ENCODE measurements at regions not wholly inside any gene's neighbourhood (a gene's known extent, or its start where the extent isn't known, plus 50 kb on each side); places are given as distances from the start of the nearest gene placed in this dataset.
"Not testable (repeated sequence)": the region's sequence is repeated elsewhere in the genome, so short reads cannot be mapped to it uniquely, and the experiment has no call there.

- DNase-seq (ENCODE audit: low read depth): no peak
Measured at GRCh38 chr7:106448992-106449859, 164.4 kb upstream of the NAMPT start.

DNA sequence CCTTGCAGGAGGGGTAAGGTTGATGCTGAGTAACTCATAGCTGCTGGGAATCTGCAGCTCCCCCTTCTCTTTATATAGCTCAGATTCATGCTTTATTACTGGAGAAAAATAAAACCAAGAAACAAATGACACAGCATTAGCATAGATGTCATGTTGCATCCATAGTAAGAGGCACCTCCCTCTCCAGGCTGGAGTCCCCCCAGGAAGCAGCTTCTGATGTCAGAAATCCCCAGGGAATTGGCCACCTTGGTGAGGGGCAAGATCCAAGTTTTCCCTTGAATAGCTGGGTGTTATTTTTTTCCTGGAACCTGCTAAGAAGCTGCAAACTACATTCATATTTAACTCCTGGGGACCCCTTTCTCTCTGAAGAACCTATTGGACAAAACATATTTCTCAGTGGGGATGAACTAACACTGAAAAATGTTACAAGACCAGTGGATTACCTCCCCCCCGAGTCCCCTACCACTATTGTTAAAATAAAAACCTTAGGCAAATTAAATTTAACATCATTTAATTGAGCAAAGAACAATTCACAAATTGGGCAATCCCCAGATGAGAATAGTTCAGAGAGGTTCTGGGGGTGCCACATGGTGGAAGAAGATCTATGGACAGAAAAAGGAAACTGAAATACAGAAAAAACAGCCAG lies 163.7 kb upstream of the NAMPT start:
- DNase-seq (ENCODE audit: low read depth): no peak

DNA sequence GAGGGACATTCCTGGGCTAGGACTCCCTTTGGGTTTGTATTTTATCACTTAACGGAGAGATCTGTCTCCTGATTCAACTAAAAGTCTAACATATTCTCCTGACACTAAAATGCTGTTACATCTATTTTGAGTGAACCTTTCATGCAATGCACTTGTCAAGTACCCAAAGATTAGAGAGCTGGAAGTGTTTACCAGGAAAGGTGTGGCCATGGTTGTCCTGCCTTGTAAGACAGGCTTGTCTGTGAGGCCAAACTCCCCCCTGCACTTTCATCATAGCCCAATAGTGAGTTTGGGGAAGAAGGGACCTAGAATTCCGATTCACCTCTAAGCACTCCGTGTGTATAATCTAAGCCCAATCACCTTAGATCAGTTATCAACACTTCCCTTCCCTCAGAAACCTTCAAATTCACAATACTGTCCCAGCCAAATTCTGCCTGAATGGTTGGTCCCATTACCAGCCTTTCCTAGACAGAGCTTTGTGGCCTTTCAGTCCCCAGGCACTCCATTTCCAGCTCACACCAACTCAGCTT lies 162.6 kb upstream of the NAMPT start:
- DNase-seq (ENCODE audit: low read depth): no peak

DNA sequence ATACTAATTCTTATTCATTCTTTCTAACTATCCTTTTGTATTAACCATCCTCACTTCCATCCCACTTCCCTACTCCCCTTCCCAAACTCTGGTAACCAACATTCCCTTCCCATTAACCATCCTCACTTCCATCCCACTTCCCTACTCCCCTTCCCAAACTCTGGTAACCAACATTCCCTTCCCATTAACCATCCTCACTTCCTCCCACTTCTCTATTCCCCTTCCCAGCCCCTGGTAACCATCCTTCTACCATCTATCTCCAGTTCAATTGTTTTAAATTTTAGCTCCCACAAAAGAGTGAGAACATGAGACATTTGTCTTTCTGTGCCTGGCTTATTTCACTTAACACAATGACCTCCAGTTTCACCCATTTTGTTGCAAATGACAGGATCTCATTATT lies 160.6 kb upstream of the NAMPT start:
- DNase-seq (ENCODE audit: low read depth): not testable (repeated sequence)

DNA sequence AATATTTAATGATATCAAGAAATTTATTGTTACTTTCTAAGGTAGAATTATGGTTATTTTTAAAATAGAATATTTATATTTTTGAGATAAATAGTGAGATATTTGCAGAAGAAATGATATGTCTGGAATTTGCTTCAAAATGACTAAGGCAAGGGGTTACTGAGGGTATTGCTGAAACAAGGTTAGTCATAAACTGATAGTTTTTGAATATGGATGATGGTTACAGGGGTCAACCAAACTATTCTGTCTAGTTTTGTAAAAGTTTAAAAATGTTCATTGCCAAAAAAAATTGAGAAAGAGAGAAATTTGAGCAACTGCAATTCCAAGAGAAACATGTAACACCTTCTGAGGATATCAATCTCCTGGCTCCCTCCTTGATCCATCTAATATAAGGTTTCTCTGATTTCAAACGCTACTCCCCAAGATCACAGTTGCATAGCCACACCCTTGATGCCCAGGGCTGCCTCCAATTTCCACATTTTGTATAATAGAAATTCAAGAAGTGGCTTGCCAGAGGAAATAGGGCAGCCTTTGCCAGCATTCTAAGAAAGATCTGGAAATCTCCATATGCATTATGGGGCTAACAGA lies 159.4 kb upstream of the NAMPT start:
- no peak for DNase-seq (ENCODE audit: low read depth)

DNA sequence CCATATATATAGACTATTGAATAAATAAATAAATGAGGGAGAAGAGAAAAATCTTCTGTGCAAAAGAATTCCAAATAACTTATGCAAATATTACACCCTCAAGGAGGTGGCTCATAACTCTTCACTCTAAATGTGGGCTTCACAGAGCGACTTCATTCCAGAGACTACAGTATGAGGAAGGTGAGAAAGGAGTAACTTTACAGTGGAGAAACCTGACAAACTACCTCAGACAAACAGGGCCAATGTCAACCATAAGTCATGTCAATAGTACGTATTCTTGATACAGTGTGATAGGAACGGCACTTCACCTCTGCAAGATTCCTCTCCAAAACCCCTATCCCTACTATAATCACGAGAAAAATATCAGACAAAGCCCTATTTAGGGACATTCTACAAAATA lies 158.4 kb upstream of the NAMPT start:
- no peak for DNase-seq (ENCODE audit: low read depth)

DNA sequence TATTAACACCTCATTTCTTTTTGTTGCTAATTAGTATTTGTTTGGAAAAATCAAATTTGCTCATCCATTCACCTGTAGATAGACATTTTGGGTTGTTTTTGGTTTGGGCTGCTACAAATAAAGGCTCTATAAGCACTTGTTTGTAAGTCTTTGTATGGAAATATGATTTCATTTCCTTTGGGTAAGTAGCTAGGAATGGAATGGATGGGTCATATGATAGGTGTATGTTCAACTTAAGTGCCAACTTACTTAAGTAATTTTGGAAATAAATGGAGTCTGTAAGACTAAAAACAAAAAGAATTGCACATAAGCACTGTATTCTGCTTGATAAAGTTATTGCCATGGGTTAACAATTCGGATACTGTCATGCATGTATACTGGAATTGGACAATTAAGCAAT lies 157.7 kb upstream of the NAMPT start:
- DNase-seq (ENCODE audit: low read depth): no peak

DNA sequence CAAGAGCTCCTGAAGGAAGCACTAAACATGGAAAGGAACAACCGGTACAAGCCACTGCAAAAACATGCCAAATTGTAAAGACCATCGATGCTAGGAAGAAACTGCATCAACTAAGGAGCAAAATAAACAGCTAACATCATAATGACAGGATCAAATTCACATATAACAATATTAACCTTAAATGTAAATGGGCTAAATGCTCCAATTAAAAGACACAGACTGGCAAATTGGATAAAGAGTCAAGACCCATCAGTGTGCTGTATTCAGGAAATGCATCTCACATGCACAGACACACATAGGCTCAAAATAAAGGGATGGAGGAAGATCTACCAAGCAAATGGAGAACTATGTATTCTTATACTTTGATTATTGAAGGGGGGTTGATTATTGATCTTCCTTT lies 156.6 kb upstream of the NAMPT start:
- DNase-seq (ENCODE audit: low read depth): not testable (repeated sequence)

- not testable (repeated sequence) for DNase-seq (ENCODE audit: low read depth)
Measured at GRCh38 chr7:106436933-106437332, 152.2 kb upstream of the NAMPT start.

GRCh38 chr7:106433377-106433776 lies 148.6 kb upstream of the NAMPT start:
- no peak for DNase-seq (ENCODE audit: low read depth)

DNA sequence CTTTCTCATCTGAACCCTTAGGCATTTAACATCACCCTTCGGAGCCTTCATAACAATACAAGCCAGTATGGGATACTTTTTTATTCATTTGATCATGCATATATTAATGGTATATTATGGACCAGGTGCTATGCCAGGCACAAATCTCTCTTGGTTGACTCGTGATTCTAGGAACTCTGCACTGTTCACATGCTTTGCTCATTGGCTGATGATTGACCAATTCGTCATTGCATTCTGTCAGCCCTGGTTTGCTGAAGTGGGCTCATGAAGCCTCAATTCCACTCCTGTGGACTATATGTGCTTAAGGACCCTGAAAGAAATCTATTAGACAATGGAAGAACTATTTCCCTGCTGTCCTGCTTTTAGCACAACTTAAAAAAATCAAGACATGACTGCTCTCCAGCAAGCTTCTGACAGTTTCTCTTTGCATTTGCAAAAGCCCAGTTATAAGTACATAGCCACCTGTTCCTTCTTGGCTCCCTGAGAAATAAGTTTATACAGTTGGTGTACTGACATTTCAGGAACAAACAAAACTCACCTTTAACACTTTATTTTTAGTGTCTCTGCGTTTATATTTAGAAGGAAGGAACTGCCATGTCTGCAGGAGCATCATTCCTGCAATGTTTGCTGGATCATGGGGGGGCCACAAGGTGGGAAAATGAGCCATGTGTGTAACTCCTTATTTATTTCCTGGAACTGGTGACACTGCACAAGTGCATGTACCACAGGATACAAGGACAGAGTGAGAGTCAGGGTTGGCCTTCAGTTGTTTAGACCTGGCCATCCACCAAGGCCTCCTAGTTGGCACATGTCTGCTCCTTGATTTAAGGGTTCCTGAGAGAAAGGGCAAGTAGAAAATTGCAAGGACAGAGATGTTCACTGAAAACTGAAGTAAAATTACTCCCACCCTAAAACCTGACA lies 146.0 kb upstream of the NAMPT start:
- DNase-seq (ENCODE audit: low read depth): no peak

DNA sequence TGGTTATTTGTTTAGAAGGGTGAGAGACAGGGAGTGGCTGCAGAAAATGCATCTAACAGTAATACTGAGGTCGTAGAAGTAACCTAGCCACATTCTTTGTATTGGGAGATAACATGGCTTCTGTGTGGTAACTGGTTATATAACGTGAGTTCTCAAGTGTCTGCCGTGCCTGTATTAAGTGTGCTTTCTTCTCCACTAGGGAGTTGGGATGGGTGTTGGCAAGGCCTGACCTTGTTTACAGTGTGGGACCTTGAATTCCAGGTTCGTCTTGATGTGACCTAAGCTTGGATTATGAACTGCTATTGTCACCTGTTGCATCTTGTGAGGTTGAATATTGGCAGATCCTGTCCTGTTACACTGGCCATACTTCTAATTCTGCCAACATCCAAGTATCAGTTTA lies 145.3 kb upstream of the NAMPT start:
- no peak for DNase-seq (ENCODE audit: low read depth)

DNA sequence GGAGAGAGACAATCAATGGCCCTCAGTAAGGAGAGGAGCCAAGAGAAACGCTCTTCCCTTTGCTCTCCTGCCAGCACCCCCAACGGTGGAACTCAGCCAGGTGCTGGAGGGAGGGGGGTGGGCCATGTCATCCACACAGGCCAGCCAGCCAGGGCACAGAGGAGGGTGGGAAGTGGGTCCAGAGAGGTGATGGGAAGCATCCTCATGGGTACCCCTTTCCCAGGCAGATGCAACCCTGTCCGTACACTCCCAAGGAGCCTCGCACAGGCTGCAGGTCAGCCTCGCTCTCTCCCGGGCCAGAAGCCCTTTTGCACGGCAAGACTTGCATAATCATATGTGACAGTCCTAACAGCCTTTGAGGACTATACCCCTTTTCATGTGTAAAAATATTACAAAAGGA lies 142.0 kb upstream of the NAMPT start:
- no peak for DNase-seq (ENCODE audit: low read depth)

DNA sequence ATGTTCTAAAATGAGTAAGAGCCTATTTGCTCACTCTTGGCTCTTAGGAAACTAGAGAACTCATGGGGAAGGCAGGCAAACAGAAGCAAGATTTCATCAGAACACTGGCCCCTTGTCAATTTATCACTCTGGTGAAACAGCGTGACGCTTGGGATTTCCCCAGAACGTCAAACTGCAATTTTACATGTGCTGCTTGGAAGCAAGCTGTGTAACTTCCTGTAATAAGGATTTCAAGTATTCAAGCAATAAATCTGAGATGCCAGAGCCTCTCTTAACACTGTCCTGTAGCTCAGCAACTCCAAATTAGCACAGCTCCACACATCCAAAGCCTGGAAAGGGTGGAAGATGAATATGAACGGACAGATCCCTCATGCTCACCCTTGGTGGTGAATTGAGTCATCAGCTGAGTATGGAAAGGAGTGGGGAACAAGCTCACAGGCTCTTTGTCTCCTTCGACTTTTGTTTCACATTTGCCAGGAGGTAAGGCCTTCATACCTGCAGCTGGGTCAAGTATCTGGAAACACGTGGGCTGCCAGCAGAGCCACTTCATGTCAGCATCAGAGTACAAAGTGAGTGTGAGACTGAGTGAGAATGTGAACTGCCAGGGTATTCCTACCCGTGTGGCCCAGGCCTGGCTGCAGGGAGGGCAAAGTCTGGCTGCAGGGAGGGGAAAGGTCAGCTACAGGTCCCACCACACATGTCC lies 140.4 kb upstream of the NAMPT start:
- peak; percentile 92 for DNase-seq (ENCODE audit: low read depth)

DNA sequence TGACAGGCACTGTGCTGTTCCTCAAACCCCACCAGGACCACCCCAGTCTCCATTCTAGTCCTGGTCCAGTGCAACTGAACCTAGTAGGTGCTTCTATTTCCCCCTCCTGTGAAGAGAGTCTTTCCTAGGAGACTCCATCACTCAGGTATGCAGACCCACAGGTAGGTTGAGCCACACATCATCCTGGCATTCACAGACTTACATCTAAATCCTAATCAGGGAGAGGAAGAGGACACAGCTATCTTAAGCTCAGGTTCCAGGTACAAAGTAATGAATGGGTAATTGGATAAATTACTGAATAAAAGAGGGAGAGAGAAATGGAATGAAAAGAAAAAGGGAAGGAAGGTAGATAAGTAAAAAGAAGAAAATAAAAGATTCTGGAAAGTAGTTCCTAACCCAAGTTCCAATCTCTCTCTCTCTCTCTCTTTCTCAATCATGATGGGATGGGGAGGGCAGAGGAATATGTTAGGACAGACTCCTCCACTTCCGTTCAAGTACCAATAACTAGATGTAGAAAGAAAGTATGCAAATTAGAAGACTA lies 139.8 kb upstream of the NAMPT start:
- DNase-seq (ENCODE audit: low read depth): no peak

DNA sequence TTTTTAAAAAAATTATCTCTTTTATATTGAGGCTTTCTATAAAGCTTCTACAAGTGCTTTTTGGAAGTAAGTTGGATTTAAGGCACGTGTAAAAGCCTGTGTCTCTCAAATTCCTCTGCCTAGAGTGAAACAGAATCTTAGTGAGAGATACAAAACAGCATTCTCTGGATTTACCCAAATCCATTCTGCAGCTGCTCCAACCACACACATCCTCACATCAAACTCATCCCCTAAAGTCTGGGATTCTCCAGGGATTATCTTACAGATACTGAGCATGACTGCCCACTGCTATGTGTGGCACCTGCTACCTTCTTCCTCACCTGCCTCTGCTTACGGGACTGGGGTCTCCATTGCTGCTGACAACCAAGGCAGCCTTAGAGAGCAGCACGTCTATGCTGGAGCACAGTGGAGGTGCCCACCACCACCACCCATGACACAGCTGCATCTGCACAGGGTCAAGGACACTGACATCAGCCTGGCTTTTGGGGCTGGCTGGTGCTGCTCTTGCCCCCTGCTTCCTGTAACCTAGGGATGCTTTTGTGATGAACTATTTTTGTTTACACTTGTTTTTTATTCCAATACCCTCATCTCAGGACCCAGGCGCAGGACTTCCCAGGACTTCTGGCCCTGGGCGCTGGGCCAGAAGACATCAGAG lies 139.2 kb upstream of the NAMPT start:
- DNase-seq (ENCODE audit: low read depth): no peak

GRCh38 chr7:106423111-106423510 lies 138.3 kb upstream of the NAMPT start:
- DNase-seq (ENCODE audit: low read depth): no peak

- DNase-seq (ENCODE audit: low read depth): peak; percentile 37
Measured at GRCh38 chr7:106421181-106421762, 136.5 kb upstream of the NAMPT start.

GRCh38 chr7:106420736-106421135 lies 136.0 kb upstream of the NAMPT start:
- DNase-seq (ENCODE audit: low read depth): no peak

DNA sequence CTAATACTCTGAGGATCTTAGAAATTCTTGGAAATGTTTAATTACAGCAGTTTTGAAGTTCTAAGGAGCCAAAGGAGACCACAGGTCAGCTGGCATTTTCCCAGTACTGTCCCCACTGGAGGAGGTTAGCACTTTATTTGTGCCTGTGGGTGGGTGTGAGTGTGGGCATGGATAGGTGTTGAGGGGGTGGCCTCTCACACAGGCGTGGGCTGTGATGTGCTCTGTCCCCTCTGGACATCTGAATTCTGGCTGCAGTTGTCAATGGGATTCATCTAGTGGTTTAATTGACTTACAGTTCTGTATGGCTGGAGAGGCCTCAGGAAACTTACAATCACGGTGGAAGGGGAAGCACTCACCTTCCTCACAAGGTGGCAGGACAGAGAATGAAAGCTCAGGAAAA lies 135.4 kb upstream of the NAMPT start:
- DNase-seq (ENCODE audit: low read depth): no peak

Measured in HS-5 (cell line).